ENCODE measurements at regions not wholly inside any gene's neighbourhood (a gene's known extent, or its start where the extent isn't known, plus 50 kb on each side); places are given as distances from the start of the nearest gene placed in this dataset.

GRCh38 chr12:20269337-20270067 lies 98.8 kb upstream of the PDE3A start:
- no peak for FAIRE-seq

DNA sequence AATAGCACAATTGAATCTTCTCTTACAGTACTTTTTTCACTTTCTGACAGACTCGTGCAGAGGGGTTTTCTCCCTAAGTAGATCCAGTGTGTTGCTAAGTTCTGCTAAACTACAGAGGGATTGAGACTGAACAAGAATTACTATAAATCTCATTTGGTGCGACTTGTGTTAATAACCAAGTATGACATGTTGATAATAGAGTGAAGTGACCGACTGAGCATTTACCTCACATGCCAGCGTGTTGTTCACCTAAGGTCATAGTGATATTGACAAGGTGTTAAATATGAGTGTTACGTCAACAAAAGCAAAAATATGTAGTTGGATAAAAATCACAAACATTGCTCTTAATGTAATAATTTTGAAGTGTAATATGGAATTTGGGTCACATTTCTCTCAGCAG lies 97.8 kb upstream of the PDE3A start:
- FAIRE-seq (no peak), DNase-seq (ENCODE audit: low read depth) (no peak)
- H3K4me3 ChIP-seq (ENCODE audit: low read depth, low read length) = no peak overlapping the region
- TF ChIP-seq, protein P1, sequence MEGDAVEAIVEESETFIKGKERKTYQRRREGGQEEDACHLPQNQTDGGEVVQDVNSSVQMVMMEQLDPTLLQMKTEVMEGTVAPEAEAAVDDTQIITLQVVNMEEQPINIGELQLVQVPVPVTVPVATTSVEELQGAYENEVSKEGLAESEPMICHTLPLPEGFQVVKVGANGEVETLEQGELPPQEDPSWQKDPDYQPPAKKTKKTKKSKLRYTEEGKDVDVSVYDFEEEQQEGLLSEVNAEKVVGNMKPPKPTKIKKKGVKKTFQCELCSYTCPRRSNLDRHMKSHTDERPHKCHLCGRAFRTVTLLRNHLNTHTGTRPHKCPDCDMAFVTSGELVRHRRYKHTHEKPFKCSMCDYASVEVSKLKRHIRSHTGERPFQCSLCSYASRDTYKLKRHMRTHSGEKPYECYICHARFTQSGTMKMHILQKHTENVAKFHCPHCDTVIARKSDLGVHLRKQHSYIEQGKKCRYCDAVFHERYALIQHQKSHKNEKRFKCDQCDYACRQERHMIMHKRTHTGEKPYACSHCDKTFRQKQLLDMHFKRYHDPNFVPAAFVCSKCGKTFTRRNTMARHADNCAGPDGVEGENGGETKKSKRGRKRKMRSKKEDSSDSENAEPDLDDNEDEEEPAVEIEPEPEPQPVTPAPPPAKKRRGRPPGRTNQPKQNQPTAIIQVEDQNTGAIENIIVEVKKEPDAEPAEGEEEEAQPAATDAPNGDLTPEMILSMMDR (IDR thresholded peaks at IDR 0.05; ENCODE audit: insufficient read depth, low read length, severe bottlenecking) = no peak
- no peaks in the 10 kb centered on the region for H3K27me3 ChIP-seq (ENCODE audit: control insufficient read depth, insufficient read depth, low read length)
- no peaks in the 10 kb centered on the region for H3K36me3 ChIP-seq (ENCODE audit: control insufficient read depth, insufficient read depth, low read length)

More at GRCh38 chr12:20269337-20270067, 98.8 kb upstream of the PDE3A start:
- no peak overlapping the region for H3K4me3 ChIP-seq (ENCODE audit: low read depth, low read length)
- no peaks in the 10 kb centered on the region for H3K36me3 ChIP-seq (ENCODE audit: control insufficient read depth, insufficient read depth, low read length)
- no peaks in the 10 kb centered on the region for H3K27me3 ChIP-seq (ENCODE audit: control insufficient read depth, insufficient read depth, low read length)
- TF ChIP-seq, protein P1 (IDR thresholded peaks at IDR 0.05; ENCODE audit: insufficient read depth, low read length, severe bottlenecking) = no peak
- DNase-seq (ENCODE audit: low read depth) = no peak

DNA sequence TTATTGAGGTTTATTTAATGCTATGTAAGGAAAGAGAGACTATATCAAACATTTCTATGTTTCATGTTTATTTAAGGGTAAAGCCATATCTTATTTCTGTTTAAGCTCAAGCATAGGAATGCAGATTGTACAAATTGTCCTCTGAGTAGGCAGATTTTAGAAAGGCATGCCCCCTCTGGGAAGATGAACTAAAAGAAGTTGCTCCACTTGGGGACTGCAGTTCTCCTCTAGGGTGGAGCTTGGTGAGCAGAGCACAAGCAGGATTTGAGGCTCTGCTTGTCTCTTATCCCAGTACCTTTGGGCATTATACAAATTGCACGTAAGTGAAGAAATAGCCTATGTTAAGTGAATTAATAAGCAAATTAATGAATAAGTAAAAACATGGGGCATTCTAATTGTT lies 96.2 kb upstream of the PDE3A start:
- Histone ChIP-seq H3K27me3 (ENCODE audit: control insufficient read depth, insufficient read depth, low read length) (no peaks in the 10 kb centered on the region), H3K4me3 (ENCODE audit: low read depth, low read length) (no peak overlapping the region), H3K36me3 (ENCODE audit: control insufficient read depth, insufficient read depth, low read length) (no peaks in the 10 kb centered on the region)
- TF ChIP-seq, protein P1 (IDR thresholded peaks at IDR 0.05; ENCODE audit: insufficient read depth, low read length, severe bottlenecking) = no peak
- no peak for DNase-seq (ENCODE audit: low read depth)
- FAIRE-seq = no peak

DNA sequence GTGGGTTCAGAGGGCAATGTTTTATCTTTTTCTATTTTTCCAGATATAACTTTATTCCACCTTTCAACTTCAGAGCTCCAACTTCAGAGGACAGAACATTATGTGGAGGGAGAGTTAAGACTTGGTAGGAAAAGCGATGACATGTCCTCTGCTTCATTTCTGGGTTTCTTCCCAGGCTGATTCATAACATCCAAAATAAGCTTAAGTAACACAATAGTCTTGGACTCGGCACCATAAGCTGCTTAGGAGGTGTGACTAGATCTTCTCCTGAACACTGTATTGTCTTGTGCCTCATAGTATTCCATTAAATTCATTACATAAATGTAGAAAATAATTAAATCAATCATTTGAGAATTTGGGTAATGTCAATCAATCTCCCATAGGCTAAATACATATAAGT lies 95.5 kb upstream of the PDE3A start:
- TF ChIP-seq, protein P1 (IDR thresholded peaks at IDR 0.05; ENCODE audit: insufficient read depth, low read length, severe bottlenecking) = no peak
- no peak for FAIRE-seq
- no peak overlapping the region for H3K4me3 ChIP-seq (ENCODE audit: low read depth, low read length)

DNA sequence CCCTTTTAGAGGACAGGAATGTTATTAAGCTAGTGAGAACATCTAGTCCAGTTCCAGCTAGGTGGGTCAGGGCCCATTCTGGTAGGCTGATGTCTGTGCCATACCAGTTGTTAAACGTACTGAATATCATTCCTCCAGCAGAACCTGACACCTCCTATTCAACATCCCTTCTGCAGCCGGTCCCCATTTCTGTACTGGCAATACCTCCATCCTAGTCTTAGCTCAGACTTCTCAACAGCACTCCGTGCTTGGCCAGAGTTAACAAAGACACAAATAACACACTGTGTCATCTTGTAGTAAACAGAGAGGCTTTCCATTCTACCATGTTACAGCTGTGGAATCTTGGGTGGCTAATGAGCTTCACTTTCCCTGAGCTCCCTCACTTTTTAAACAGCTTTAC lies 94.3 kb upstream of the PDE3A start:
- FAIRE-seq (no peak), DNase-seq (ENCODE audit: low read depth) (no peak)
- TF ChIP-seq, protein P1 (IDR thresholded peaks at IDR 0.05; ENCODE audit: insufficient read depth, low read length, severe bottlenecking) = no peak
- Histone ChIP-seq H3K4me3 (ENCODE audit: low read depth, low read length) (no peak overlapping the region), H3K27me3 (ENCODE audit: control insufficient read depth, insufficient read depth, low read length) (no peaks in the 10 kb centered on the region), H3K36me3 (ENCODE audit: control insufficient read depth, insufficient read depth, low read length) (no peaks in the 10 kb centered on the region)

More for the DNA sequence above, 95.5 kb upstream of the PDE3A start:
- no peak for DNase-seq (ENCODE audit: low read depth)
- Histone ChIP-seq H3K27me3 (ENCODE audit: control insufficient read depth, insufficient read depth, low read length) (no peaks in the 10 kb centered on the region), H3K36me3 (ENCODE audit: control insufficient read depth, insufficient read depth, low read length) (no peaks in the 10 kb centered on the region)

GRCh38 chr12:20278276-20278675 lies 90.1 kb upstream of the PDE3A start:
- Histone ChIP-seq H3K4me3 (ENCODE audit: low read depth, low read length) (no peak overlapping the region), H3K36me3 (ENCODE audit: control insufficient read depth, insufficient read depth, low read length) (no peaks in the 10 kb centered on the region), H3K27me3 (ENCODE audit: control insufficient read depth, insufficient read depth, low read length) (no peaks in the 10 kb centered on the region)
- TF ChIP-seq, protein P1 (IDR thresholded peaks at IDR 0.05; ENCODE audit: insufficient read depth, low read length, severe bottlenecking) = no peak
- DNase-seq (ENCODE audit: low read depth) = no peak
- FAIRE-seq = no peak

All from bronchial epithelial cell (primary cell).